ENCODE measurements at regions not wholly inside any gene's neighbourhood (a gene's known extent, or its start where the extent isn't known, plus 50 kb on each side); places are given as distances from the start of the nearest gene placed in this dataset.
"Not testable (repeated sequence)": the region's sequence is repeated elsewhere in the genome, so short reads cannot be mapped to it uniquely, and the experiment has no call there.

DNA sequence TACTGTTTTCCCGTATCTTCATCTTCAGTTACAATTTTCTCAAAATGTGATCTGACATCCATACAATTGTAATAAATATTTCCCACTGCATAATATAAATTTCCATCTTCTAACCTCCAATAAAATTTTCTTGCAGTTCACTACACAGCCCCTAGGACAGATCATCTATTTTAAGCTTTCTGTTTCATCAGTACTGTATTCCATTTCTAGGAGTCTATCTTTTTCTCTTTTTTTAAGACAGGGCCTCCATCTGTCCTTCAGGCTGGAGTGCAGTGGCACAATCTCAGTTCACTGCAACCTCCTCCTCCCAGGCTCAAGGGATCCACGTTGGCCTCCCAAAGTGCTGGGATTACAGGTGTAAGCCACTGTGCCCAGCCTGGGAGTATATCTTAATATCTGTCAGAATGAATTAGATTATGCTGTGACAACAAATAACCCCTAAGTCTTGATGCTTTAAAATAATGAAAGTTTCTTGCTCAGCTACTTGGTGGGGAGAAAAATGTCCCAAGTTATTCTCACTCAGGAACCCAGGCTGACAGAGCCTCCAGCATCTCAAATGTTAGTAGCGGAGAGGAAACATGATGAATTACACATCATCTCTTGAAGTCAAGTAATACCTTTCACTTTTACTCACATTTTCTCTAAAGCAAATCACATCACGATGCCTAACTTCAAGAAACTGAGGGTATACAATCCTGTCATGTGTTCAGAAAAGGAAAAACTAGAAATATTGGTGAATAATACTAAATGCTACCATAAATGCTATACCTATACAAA is 92.2 kb downstream of the BUD13 start:
- in situ Hi-C loops (cut with HindIII; ENCODE audit: low sequenced_read_pairs): no loop called here
- DNase-seq (ENCODE audit: low spot score): no peak

DNA sequence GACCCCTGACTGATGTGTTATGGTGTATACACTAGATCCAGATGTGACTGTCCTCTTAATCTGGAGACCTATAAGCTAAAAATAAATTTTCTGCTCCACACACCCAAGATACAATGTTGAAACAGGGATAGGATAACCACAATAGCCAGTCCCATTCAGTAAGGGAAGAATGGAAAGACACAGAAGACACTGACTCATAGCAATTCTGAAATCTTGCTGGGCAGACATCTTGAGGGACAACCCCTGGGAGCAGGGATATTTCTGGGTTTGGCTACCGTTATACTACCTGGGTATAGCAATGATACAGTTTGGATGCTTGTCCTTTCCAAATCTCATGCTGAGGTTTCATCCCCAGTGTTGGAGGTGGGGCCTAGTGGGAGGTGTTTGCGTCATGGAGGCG is 93.9 kb downstream of the BUD13 start:
- in situ Hi-C loops (cut with HindIII; ENCODE audit: low sequenced_read_pairs): no loop called here

DNA sequence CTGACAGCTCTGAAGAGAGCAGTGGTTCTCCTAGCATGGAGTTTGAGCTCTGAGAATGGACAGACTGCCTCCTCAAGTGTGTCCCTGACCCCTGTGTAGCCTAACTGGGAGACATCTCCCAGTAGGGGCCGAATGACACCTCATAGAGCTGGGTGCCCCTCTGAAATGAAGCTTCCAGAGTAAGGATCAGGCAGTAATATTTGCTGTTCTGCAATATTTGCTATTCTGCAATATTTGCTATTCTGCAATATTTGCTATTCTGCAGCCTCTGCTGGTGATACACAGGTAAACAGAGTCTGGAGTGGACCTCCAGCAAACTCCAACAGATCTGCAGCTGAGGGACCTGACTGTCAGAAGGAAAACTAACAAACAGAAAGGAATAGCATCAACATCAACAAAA is 105.5 kb downstream of the BUD13 start:
- DNase-seq (ENCODE audit: low spot score); in situ Hi-C loops (cut with HindIII; ENCODE audit: low sequenced_read_pairs): not testable (repeated sequence)

More for the DNA sequence above, 93.9 kb downstream of the BUD13 start:
- DNase-seq (ENCODE audit: low spot score): no peak

DNA sequence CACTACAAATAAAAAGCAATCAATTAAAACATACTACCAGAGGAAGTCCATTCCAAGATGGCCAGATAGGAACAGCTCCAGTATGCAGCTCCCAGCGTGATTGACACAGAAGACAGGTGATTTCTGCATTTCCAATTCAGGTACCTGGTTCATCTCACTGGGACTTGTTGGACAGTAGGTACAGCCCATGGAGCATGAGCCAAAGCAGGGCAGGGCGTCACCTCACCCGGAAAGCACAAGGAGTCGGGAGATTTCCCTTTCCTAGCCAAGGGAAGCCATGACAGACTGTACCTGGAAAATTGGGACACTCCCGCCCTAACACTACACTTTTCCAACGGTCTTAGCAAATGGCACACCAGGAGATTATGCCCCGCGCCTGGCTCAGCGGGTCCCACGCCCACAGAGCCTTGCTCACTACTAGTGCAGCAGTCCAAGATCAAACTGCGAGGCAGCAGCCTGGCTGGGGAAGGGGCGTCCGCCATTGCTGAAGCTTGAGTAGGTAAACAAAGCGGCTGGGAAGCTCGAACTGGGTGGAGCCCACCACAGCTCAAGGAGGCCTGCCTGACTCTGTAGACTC is 106.0 kb downstream of the BUD13 start:
- DNase-seq (ENCODE audit: low spot score); in situ Hi-C loops (cut with HindIII; ENCODE audit: low sequenced_read_pairs): not testable (repeated sequence)

DNA sequence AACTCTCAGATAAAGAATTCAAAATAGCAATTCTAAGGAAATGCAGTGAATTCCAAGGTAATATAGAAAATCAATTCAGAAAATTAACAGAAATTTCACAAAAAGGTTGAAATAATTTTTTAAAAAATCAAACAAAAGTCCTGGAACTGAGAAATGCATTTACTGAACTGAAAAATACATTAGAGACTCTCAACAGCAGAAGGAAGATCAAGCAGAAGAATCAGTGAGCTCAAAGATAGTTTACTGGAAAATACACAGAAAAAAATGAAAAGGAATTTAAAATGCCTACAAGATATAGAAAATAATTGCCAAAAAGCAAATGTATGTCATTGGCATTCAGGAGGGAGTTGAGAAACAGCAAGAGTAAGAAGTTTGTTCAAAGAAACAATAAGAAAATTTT is 107.3 kb downstream of the BUD13 start:
- no peak for DNase-seq (ENCODE audit: low spot score)
- in situ Hi-C loops (cut with HindIII; ENCODE audit: low sequenced_read_pairs): no loop called here

DNA sequence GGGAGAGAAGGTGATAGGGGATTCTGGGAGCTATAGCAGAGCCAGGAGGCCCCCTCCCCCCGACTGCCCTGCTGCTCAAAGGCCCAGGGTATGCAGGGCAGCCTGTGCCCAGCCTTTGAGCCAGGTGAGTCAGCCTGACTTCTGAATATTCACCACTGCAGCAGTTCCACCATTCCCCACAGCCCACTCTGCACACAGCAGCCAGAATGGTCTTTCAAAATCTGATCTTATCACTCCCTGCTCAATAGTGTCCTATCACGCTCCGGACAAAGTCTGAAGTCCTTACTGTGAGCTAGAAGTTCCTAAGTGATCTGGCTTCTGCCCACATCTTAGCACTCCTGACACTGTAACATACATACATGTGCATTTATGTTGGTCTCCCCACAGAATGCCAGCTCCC is 111.7 kb downstream of the BUD13 start:
- DNase-seq (ENCODE audit: low spot score): no peak
- in situ Hi-C loops (cut with HindIII; ENCODE audit: low sequenced_read_pairs): no loop called here

DNA sequence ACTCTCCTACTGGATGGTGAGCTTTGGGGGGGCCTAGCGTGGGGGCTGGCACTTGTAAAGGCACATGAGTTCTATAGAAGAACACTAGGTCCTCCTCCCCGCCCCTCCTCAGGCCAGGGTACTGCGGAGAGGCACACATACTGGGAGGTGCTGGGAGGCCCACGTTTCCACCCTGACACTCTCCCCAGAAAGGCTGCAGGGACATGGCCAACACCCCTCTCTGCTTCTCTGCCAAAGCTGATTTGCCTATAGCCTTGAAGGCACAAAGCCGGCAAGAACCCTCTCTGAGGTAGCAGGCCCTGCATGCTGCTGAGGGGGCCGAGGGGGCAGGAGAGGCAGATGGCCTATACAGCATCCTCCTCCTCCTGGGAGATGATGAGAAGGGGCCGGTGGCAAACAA is 112.8 kb downstream of the BUD13 start:
- no peak for DNase-seq (ENCODE audit: low spot score)
- in situ Hi-C loops (cut with HindIII; ENCODE audit: low sequenced_read_pairs): no loop called here

DNA sequence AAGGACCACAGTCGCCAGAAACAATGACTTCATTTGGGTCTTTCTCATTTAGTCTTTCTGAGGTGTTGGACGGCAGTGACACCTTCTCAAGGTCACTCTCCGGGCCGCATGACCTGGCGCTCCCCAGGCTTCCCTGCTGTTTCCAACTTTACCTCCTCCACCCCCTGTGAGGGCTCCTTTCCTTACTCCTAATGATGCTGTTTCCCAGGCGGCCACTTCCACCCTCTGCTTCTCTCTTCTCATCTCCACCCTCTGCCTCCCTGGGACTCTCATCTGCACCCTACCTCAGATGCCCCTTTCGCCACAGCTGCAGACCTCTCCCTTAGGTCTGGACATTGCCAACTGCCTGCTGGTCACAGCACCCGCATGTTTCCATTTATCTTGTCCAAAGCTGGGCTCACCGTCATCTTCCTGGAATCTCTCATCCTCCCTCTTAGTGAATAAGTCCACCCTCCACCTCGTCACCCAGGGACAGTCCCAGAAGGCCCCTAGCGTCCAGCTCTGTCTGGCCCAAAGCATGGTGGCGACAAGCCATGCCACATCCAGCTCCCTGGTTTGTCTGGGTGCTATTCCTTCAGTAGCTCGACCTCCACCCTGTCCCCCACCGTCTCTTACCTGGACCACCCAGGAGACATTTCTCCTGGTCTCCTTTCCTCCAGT is 113.8 kb downstream of the BUD13 start:
- in situ Hi-C loops (cut with HindIII; ENCODE audit: low sequenced_read_pairs): no loop called here
- no peak for DNase-seq (ENCODE audit: low spot score)

DNA sequence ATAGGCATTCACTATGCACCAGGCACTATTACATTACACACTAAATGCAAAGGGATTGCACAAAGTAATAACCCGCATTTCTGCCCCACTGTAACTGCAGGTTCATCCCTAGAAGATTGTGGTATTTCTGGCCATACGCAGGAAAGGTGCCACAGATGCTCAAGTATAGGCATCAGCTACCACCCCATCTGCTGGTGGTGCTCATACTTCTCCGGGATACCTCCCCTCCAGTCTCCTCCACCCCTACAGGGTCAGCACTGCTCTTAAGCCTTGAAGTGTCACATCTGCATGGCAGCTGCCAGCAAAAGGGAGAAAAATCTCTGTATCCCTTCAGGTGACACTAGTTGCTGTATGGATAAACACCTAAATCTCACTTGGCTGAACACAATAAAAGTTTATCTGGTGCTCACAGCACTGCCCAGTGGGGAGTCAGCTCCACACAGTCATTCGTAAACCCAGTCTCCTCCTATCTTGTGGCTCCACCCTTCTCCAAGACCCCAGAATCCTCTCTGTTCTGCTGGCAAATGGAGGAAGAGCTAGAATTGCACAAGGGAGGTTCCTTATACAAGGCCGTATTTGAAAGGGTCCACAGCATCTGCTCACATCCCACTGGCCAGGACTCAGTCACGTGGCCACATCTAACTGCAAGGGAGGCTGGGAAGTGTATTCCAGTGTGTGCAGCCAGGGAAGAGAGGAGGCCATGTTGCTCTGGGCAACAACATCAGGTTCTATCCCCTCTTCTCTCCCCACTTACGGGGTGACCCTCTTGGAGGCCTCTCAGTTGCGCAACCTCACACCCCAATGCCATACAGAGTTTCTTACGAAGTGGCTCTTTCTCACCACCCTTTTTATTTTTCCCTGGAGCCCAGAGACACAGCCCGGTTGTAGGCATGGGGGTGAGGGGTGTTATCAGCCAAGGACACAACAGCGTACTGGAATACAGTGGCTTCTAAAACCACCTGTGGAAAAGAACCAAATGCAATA is 114.7 kb downstream of the BUD13 start:
- in situ Hi-C loops (cut with HindIII; ENCODE audit: low sequenced_read_pairs): no loop called here
- DNase-seq (ENCODE audit: low spot score): no peak

DNA sequence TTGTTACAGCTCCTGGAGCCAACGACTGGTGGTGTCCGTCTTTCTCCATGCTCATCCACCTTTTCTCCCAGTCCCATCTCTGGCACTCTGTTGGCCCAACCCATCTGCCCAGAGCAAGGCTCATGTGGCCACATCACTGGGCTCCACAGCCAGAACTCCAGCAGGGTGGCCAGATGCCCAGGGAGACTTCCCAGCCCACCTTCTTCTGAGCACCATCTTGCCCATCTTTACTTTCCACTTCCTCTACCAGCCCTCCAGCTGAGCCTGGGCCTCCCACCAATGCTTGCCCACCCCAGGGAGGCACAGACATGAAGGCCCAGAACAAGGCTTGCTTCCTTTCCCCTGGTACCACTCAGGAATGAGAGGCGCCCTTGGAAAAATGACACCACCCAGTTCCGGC is 116.8 kb downstream of the BUD13 start:
- DNase-seq (ENCODE audit: low spot score): no peak
- in situ Hi-C loops (cut with HindIII; ENCODE audit: low sequenced_read_pairs): no loop called here

DNA sequence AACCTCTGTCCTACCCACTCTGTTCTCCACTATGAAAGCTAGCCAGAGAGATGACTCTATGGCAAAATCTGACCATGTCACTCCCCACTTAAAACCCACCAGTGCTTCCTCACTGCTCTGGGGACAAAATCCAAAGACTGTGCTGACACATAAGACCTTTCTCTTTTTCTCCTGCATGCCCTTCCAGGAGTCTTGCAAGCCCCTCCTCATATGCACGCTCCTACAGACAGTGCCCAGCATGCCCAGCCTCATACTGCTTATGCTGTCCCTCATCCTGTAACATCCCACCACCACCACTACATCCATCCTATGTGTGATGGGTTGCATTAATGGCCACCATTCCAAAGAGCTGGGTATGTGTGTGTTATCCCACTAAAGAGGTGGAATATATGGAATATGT is 118.3 kb downstream of the BUD13 start:
- DNase-seq (ENCODE audit: low spot score): no peak
- in situ Hi-C loops (cut with HindIII; ENCODE audit: low sequenced_read_pairs): no loop called here

DNA sequence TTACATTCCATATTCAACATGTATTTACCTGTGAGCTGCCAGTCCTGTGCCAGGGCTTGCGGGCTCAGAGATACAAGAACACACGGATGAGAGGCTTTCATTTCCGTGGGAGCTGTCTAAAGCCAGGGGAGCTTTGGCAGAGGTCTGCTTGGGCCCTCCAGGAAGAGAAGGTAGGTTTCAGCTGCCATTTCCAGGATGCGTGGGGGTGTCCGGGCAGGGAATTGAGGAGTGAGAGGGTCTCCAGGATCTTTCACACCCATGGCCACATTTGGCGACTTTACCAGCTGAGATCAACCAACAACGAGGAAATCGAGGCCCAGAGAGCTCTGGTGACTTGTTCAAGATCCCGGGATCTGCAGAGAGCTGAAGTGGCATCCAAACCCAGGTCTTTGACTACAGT is 119.6 kb downstream of the BUD13 start:
- no peak for DNase-seq (ENCODE audit: low spot score)
- in situ Hi-C loops (cut with HindIII; ENCODE audit: low sequenced_read_pairs): no loop called here

DNA sequence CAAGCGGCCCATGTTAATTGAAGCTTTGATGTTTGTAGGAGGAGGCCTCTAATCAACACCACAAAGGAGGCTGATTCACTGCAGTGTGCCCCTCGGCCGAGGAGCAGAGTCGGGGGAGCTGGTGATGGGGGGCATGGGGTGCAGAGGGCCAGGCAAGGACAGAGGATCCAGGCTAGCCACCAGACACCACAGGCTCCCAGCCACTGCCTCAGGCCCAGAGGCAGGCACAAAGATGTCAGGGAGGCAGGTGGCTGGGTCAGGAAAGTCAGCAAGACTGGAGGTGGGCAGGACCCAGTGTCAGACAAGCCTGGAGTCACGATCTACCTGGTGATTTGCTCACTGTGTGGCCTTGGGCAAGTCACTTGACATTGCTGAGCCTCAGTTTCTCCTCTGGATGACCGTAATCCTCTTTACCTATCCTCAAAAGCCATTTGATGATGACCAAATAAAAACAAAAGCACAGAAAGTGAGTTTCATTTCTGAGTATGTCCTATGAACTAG is 121.0 kb downstream of the BUD13 start:
- in situ Hi-C loops (cut with HindIII; ENCODE audit: low sequenced_read_pairs): no loop called here
- DNase-seq (ENCODE audit: low spot score): no peak

DNA sequence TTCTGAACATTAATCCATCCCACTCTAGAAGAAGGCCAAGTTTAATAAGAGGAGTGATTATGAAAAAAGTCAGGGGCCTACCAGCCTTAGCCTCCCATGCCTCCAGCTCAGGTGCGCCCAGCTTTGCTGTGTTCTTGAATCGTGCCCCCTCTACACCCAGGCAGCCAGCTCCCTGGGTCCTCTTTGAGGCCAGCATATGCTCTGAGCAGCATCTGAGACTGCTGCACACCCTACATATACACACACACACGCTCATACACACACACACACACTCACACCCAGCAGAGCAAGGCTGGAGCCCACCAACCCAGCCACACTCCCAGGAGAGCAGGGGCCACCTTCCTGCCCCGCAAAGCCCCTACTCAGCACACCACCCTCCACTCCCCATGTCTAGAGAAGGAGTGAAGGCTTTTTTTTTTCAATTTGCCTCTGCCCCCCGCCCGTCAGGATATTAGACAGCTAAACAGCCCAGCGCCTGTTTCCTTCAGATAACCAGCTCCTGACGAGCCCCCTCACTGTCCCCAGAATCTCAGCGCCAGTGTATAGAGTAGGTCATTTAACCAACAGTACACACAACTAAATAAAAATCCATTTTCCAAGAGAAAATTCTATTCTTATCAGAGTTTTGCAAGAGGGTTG is 121.6 kb downstream of the BUD13 start:
- in situ Hi-C loops (cut with HindIII; ENCODE audit: low sequenced_read_pairs): no loop called here
- no peak for DNase-seq (ENCODE audit: low spot score)

DNA sequence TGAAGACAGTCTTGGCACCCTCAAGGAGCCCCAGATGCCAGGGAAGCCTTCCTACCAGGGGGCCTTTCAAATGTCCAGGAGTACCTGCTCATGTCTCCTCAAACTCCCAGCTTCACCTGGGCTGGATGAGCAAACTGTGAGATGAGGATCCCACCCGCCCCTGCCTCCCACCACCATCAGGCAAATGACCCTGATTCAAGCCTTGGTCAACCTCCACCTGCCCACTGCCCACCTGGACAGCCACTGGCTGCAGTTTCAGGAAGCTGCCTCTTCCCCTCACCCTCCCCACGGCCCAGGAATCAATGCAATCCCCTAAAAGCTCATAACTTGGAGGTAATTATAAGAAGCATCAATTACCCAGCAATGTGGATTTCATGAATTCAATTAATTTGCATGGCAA is 122.7 kb downstream of the BUD13 start:
- no peak for DNase-seq (ENCODE audit: low spot score)
- in situ Hi-C loops (cut with HindIII; ENCODE audit: low sequenced_read_pairs): no loop called here

DNA sequence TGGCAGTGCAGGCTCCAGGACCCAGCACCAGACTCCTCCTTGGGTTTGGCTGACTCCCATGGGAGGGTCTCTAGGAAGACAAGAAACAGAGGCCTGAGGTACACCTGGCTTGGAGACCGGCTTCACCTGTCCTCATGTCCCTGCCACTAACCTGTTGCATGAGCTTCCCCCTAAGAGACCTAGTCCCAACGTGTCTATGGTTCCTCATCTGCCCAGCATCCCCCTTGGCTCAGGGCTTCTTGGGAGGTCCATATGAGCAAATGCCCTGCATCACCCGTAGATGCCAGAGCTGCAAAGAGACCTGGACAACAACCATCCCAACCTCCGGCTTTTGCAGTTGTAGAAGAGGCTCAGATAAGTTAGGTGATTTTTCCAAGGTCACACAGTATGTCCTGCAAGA is 123.5 kb downstream of the BUD13 start:
- DNase-seq (ENCODE audit: low spot score): no peak
- in situ Hi-C loops (cut with HindIII; ENCODE audit: low sequenced_read_pairs): no loop called here

DNA sequence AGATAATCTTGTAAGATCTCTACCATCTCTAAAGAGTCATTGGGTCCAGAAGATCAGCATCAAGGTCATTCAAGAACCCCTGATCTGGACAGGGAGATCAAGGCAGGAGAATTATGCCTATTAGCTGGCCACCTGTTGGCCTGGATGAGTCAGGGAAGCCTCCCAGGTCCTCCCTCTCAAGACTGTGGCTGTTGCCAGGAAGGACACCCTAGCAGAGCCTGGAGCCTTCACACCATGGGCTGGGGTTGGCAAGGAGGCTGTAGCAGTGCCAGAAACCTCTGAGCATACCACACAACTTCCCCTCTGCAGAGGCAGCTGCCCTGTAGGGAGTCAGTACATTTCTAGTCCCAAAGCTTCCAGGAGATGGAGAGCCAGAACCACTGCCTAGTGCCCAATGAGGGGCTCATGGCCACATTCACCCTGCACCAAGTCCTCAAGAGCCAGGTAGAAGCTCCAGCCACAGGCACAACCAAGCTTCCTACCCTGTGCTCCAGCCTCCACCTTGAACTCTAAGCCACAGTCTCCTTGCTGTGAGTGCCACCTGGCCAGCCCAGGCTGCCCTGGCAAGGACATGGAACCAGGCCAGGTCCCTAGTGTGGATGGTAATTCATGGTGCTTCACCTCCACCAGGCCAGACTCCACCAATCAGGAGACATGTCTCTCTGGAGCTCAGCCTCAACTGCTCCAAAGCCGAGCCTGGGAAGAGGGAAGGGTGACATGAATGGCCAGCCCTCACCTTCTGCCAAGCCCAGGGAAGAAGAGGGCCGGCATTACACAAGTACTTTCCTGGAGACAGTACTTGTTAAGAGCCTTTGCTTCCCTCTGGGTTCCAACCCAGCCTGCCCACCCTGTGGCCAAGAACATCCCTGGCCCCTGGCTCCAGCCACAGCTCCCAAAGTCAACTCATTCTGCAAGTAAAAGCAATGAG is 124.3 kb downstream of the BUD13 start:
- in situ Hi-C loops (cut with HindIII; ENCODE audit: low sequenced_read_pairs): no loop called here
- DNase-seq (ENCODE audit: low spot score): peak; percentile 12

All from G401 (cell line).